GM12878 (cell line): ENCODE measurements at regions not wholly inside any gene's neighbourhood (a gene's known extent, or its start where the extent isn't known, plus 50 kb on each side); places are given as distances from the start of the nearest gene placed in this dataset.

Experiments
- ATAC-seq: fragments of 200-7000 bp; cut with Tn5 transposase; 3 replicates; pipeline ENCODE4 v1.9.1; 2020; ENCODE audit warnings: mild to moderate bottlenecking, moderate library complexity
- BruUV-seq: library from RNA; stranded (reverse); fragments of 400-500 nt; replicated peaks from 2 replicates; lab custom pipeline; 2021; lab: Mats Ljungman, UMichigan
- CTCF ChIA-PET: fragments of 300-600 bp; sonication (Branson Sonifier 250); formaldehyde crosslinking; extraction: SDS; loops from one replicate; lab custom pipeline; 2021; ENCODE audit warnings: inconsistent platforms; lab: Yijun Ruan, JAX
- POLR2A ChIA-PET: fragments of 350-600 bp; formaldehyde crosslinking; extraction: SDS; loops from one replicate; lab custom pipeline; 2021; ENCODE audit warnings: inconsistent platforms; lab: Charles Lee
- RAD21 ChIA-PET: fragments of 300-600 bp; sonication (Branson Sonifier 250); formaldehyde crosslinking; loops from one replicate; lab custom pipeline; 2023; ENCODE audit warnings: antibody characterized with exemption; ENCODE audit not compliant: unreplicated experiment; lab: Charles Lee
- SMC1A ChIA-PET: fragments of 300-600 bp; sonication (Branson Sonifier 250); formaldehyde crosslinking; loops from one replicate; lab custom pipeline; 2023; ENCODE audit not compliant: unreplicated experiment, uncharacterized antibody; lab: Charles Lee
- DNase-seq: peaks from one replicate; pipeline ENCODE4 v3.0.0-alpha.2; 2011; ENCODE audit warnings: low read depth, low spot score
- FAIRE-seq: peaks from 3 replicates; lab custom pipeline; 2011; peaks lifted over from hg19 to GRCh38; lab: Jason Lieb, UNC
- H2AFZ ChIP-seq: 2 replicates; pipeline ENCODE4 v1.6.0; 2011; ENCODE audit warnings: low read depth, low read length, control low read depth; ENCODE audit not compliant: control insufficient read depth
- H3K27ac ChIP-seq: 2 replicates; pipeline ENCODE4 v1.5.1; 2011; ENCODE audit warnings: control low read depth; ENCODE audit not compliant: control insufficient read depth, insufficient read depth
- H3K27me3 ChIP-seq, 2 experiments: replicated peaks in 1 of 2; 2 replicates each; pipeline versions ENCODE4 v1.6.0 to v1.6.1; 2011; ENCODE audit warnings: low read length in 1 of 2; ENCODE audit not compliant: control insufficient read depth in 2 of 2, insufficient read depth in 2 of 2
- H3K36me3 ChIP-seq, 2 experiments: 2 replicates each; pipeline ENCODE4 v1.5.1; 2011; ENCODE audit warnings: low read length in 1 of 2; ENCODE audit not compliant: control insufficient read depth in 2 of 2, insufficient read depth in 2 of 2
- H3K4me1 ChIP-seq: 2 replicates; pipeline ENCODE4 v1.6.1; 2011; ENCODE audit warnings: mild to moderate bottlenecking, low read length, moderate library complexity, mixed read lengths; ENCODE audit not compliant: control insufficient read depth, insufficient read depth
- H3K4me2 ChIP-seq: 2 replicates; pipeline ENCODE4 v1.6.0; 2011; ENCODE audit warnings: control low read depth; ENCODE audit not compliant: control insufficient read depth, insufficient read depth
- H3K4me3 ChIP-seq: fragments of 200-600 bp; sonication (generic); 2 replicates; pipeline ENCODE4 v1.5.1; 2016
- H3K79me2 ChIP-seq: 2 replicates; pipeline ENCODE4 v1.6.0; 2011; ENCODE audit warnings: low read length; ENCODE audit not compliant: control insufficient read depth, insufficient read depth
- H3K9ac ChIP-seq: 2 replicates; pipeline ENCODE4 v1.8.0; 2011; ENCODE audit warnings: low read length, control low read depth, mixed read lengths; ENCODE audit not compliant: control insufficient read depth, insufficient read depth
- H3K9me3 ChIP-seq: replicated peaks from 3 replicates; pipeline ENCODE4 v1.5.1; 2011; ENCODE audit warnings: mild to moderate bottlenecking, low read length; ENCODE audit not compliant: control insufficient read depth, insufficient read depth
- H4K20me1 ChIP-seq: 2 replicates; pipeline ENCODE4 v1.6.0; 2011; ENCODE audit not compliant: control insufficient read depth, insufficient read depth
- CBX5 ChIP-seq: sonication (generic); IDR thresholded peaks from 2 replicates; pipeline ENCODE4 v1.6.1; 2016; ENCODE audit warnings: low read depth, moderate library complexity, mild to moderate bottlenecking, inconsistent platforms
- CEBPZ ChIP-seq: fragments of 150-350 bp; IDR thresholded peaks from 2 replicates; pipeline ENCODE4 v1.6.1; 2016; ENCODE audit warnings: low read depth, low read length
- ELK1 ChIP-seq: IDR thresholded peaks from 2 replicates; pipeline ENCODE4 v1.6.1; 2012; ENCODE audit warnings: low read depth, low read length, improper control_type of control experiment
- HDAC6 ChIP-seq: fragments of 200-600 bp; sonication (generic); IDR thresholded peaks from one replicate; pipeline ENCODE4 v1.8.0; 2017; ENCODE audit warnings: antibody characterized with exemption; ENCODE audit not compliant: unreplicated experiment
- MAX ChIP-seq: IDR thresholded peaks from 2 replicates; pipeline ENCODE4 v1.6.1; 2012; ENCODE audit warnings: low read depth, low read length, improper control_type of control experiment
- NFXL1 ChIP-seq: fragments of 450-650 bp; IDR thresholded peaks from 2 replicates; pipeline ENCODE4 v1.6.1; 2017; ENCODE audit warnings: antibody characterized with exemption, mild to moderate bottlenecking, borderline replicate concordance
- YBX1 ChIP-seq: fragments of 450-650 bp; IDR thresholded peaks from 2 replicates; pipeline ENCODE4 v1.6.1; 2016; ENCODE audit warnings: antibody characterized with exemption
- WGBS: methylation state at CpG from one replicate; pipeline ENCODE4 v1.1.6; 2016; ENCODE audit warnings: low lambda C conversion rate; ENCODE audit not compliant: insufficient replicate concordance, insufficient coverage; ENCODE audit errors: missing lambda C conversion rate; 5-methylcytosine and 5-hydroxymethylcytosine counted together
- in situ Hi-C: fragments of 300-500 bp; cut with MboI; formaldehyde crosslinking; loops from 9 replicates; pipeline ENCODE4 v1.14.3; 2018; ENCODE audit warnings: mixed read lengths
- intact Hi-C: fragments of 100-400 bp; cut with micrococcal nuclease; formaldehyde crosslinking; loops from one replicate; pipeline ENCODE4 v1.14.2; 2022; ENCODE audit not compliant: unreplicated experiment

GRCh38 chr7:157470701-157471131, 133.9 kb downstream of the DNAJB6 start:
- in situ Hi-C loops = no loop called here
- no peaks in the 10 kb centered on the region for H3K4me1 ChIP-seq
- ATAC-seq (no peak), DNase-seq (no peak), FAIRE-seq (no peak)
- RAD21 ChIA-PET = no interaction called here
- no peak overlapping the region for H3K4me3 ChIP-seq
- H3K4me2 ChIP-seq = no peak overlapping the region
- no peak for TF ChIP-seq NFXL1
- H3K27ac ChIP-seq = no peak overlapping the region
- no peaks in the 10 kb centered on the region for H3K27me3 ChIP-seq
- WGBS = 70% methylated on average over 17 of the region's 17 CpGs
- no peak overlapping the region for H3K9ac ChIP-seq
- no peak overlapping the region for H2AFZ ChIP-seq
- SMC1A ChIA-PET = no interaction called here
- no TSS peak for BruUV-seq
- POLR2A ChIA-PET = no interaction called here
- H3K79me2 ChIP-seq = no peaks in the 10 kb centered on the region
- no peaks in the 10 kb centered on the region for H3K36me3 ChIP-seq
- CTCF ChIA-PET = no interaction called here
- intact Hi-C loops = no loop called here
- H3K9me3 ChIP-seq = peaks cover 3% of the 10 kb centered on the region; the same call in 2 of the 3 replicates
- H4K20me1 ChIP-seq = no peaks in the 10 kb centered on the region

GRCh38 chr7:157471259-157472125, 134.7 kb downstream of the DNAJB6 start:
- H3K27ac ChIP-seq = no peak overlapping the region
- no peak for ATAC-seq
- no TSS peak for BruUV-seq
- no peaks in the 10 kb centered on the region for H3K4me1 ChIP-seq
- in situ Hi-C loops (no loop called here), intact Hi-C loops (no loop called here)
- no peaks in the 10 kb centered on the region for H3K27me3 ChIP-seq
- no peak overlapping the region for H3K4me2 ChIP-seq
- no peak overlapping the region for H2AFZ ChIP-seq
- SMC1A ChIA-PET = no interaction called here
- CTCF ChIA-PET = no interaction called here
- FAIRE-seq = no peak
- no peaks in the 10 kb centered on the region for H3K79me2 ChIP-seq
- no peak for DNase-seq
- RAD21 ChIA-PET = no interaction called here
- H4K20me1 ChIP-seq = no peaks in the 10 kb centered on the region
- no peak overlapping the region for H3K9ac ChIP-seq
- no peaks in the 10 kb centered on the region for H3K36me3 ChIP-seq
- H3K9me3 ChIP-seq = peaks cover 3% of the 10 kb centered on the region; the same call in 2 of the 3 replicates
- TF ChIP-seq CEBPZ (no peak), MAX (no peak), ELK1 (no peak), CBX5 (no peak), YBX1 (no peak), HDAC6 (no peak)
- no peak overlapping the region for H3K4me3 ChIP-seq
- POLR2A ChIA-PET = no interaction called here
- 50% methylated on average over 11 of the region's 11 CpGs for WGBS
